Astrocyte (in vitro differentiated cells and primary cell): ENCODE measurements at regions not wholly inside any gene's neighbourhood (a gene's known extent, or its start where the extent isn't known, plus 50 kb on each side); places are given as distances from the start of the nearest gene placed in this dataset.

Source experiments
- DNase-seq: peaks from one replicate; pipeline ENCODE4 v3.0.0-alpha.2; 2010; ENCODE audit warnings: low read depth
- FAIRE-seq: peaks from 2 replicates; lab custom pipeline; 2011; peaks lifted over from hg19 to GRCh38; lab: Jason Lieb, UNC
- H2AFZ ChIP-seq: 2 replicates; pipeline ENCODE4 v1.6.0; 2012; ENCODE audit warnings: low read depth, low read length, inconsistent platforms
- H3K27ac ChIP-seq: 2 replicates; pipeline ENCODE4 v1.5.1; 2011; ENCODE audit warnings: low read depth, low read length, inconsistent platforms
- H3K27me3 ChIP-seq: 2 replicates; pipeline ENCODE4 v1.6.0; 2011; ENCODE audit warnings: low read length, inconsistent platforms; ENCODE audit not compliant: insufficient read depth
- H3K36me3 ChIP-seq: 2 replicates; pipeline ENCODE4 v1.5.1; 2011; ENCODE audit warnings: low read length, inconsistent platforms; ENCODE audit not compliant: insufficient read depth
- H3K4me1 ChIP-seq: 2 replicates; pipeline ENCODE4 v1.5.1; 2011; ENCODE audit warnings: low read length, inconsistent platforms; ENCODE audit not compliant: insufficient read depth
- H3K4me2 ChIP-seq: 2 replicates; pipeline ENCODE4 v1.6.0; 2012; ENCODE audit warnings: low read length, inconsistent platforms
- H3K4me3 ChIP-seq: 2 replicates; pipeline ENCODE4 v1.5.1; 2011; ENCODE audit warnings: low read depth, mild to moderate bottlenecking, low read length, inconsistent platforms; ENCODE audit not compliant: insufficient read depth
- H3K79me2 ChIP-seq: 2 replicates; pipeline ENCODE4 v1.6.0; 2012; ENCODE audit warnings: mild to moderate bottlenecking, low read length, inconsistent platforms; ENCODE audit not compliant: insufficient read depth
- H3K9ac ChIP-seq: 2 replicates; pipeline ENCODE4 v1.6.0; 2012; ENCODE audit warnings: mild to moderate bottlenecking, low read length, inconsistent platforms
- H3K9me3 ChIP-seq: 2 replicates; pipeline ENCODE4 v1.5.1; 2012; ENCODE audit warnings: low read depth, mild to moderate bottlenecking, low read length, inconsistent platforms; ENCODE audit not compliant: insufficient read depth
- H4K20me1 ChIP-seq: 2 replicates; pipeline ENCODE4 v1.6.0; 2012; ENCODE audit warnings: low read length, inconsistent platforms; ENCODE audit not compliant: insufficient read depth
- H3K27ac Mint-ChIP-seq: one replicate; pipeline ENCODE4 v1.8.0; 2021; ENCODE audit warnings: mild to moderate bottlenecking, mixed read lengths; ENCODE audit not compliant: unreplicated experiment
- H3K27me3 Mint-ChIP-seq: one replicate; pipeline ENCODE4 v1.8.0; 2021; ENCODE audit warnings: low read depth, mixed read lengths; ENCODE audit not compliant: unreplicated experiment
- H3K36me3 Mint-ChIP-seq: one replicate; pipeline ENCODE4 v1.8.0; 2021; ENCODE audit warnings: low read depth, mixed read lengths; ENCODE audit not compliant: unreplicated experiment
- H3K4me1 Mint-ChIP-seq: one replicate; pipeline ENCODE4 v1.8.0; 2021; ENCODE audit warnings: low read depth, mixed read lengths; ENCODE audit not compliant: unreplicated experiment
- H3K4me3 Mint-ChIP-seq: one replicate; pipeline ENCODE4 v1.8.0; 2021; ENCODE audit warnings: mild to moderate bottlenecking, moderate library complexity, mixed read lengths; ENCODE audit not compliant: unreplicated experiment
- H3K9me3 Mint-ChIP-seq: one replicate; pipeline ENCODE4 v1.8.0; 2021; ENCODE audit warnings: mild to moderate bottlenecking, mixed read lengths; ENCODE audit not compliant: unreplicated experiment
- EZH2 ChIP-seq: IDR thresholded peaks from 2 replicates; pipeline ENCODE4 v1.6.1; 2012; ENCODE audit warnings: mild to moderate bottlenecking, low read length, inconsistent platforms; ENCODE audit not compliant: insufficient read depth
- TF ChIP-seq, protein P1 (sequence below): IDR thresholded peaks from 2 replicates; pipeline ENCODE4 v1.5.1; 2011; ENCODE audit warnings: low read depth, mild to moderate bottlenecking, inconsistent platforms, low read length, moderate library complexity; ENCODE audit not compliant: insufficient read depth

- Histone ChIP-seq H3K27me3 (no peaks in the 10 kb centered on the region), H3K36me3 (no peaks in the 10 kb centered on the region), H4K20me1 (no peaks in the 10 kb centered on the region), H2AFZ (no peak overlapping the region), H3K4me3 (no peak overlapping the region), H3K27ac (no peak overlapping the region), H3K9me3 (no peaks in the 10 kb centered on the region), H3K9ac (no peak overlapping the region), H3K4me1 (no peaks in the 10 kb centered on the region), H3K4me2 (no peak overlapping the region), H3K79me2 (no peaks in the 10 kb centered on the region)
- peaks cover 10% of the 10 kb centered on the region for H3K4me1 Mint-ChIP-seq
- H3K27me3 Mint-ChIP-seq, result peaks cover 9% of the 10 kb centered on the region
- TF ChIP-seq, protein P1, sequence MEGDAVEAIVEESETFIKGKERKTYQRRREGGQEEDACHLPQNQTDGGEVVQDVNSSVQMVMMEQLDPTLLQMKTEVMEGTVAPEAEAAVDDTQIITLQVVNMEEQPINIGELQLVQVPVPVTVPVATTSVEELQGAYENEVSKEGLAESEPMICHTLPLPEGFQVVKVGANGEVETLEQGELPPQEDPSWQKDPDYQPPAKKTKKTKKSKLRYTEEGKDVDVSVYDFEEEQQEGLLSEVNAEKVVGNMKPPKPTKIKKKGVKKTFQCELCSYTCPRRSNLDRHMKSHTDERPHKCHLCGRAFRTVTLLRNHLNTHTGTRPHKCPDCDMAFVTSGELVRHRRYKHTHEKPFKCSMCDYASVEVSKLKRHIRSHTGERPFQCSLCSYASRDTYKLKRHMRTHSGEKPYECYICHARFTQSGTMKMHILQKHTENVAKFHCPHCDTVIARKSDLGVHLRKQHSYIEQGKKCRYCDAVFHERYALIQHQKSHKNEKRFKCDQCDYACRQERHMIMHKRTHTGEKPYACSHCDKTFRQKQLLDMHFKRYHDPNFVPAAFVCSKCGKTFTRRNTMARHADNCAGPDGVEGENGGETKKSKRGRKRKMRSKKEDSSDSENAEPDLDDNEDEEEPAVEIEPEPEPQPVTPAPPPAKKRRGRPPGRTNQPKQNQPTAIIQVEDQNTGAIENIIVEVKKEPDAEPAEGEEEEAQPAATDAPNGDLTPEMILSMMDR, result no peak
- TF ChIP-seq EZH2, result no peak
- H3K9me3 Mint-ChIP-seq, result peaks cover 2% of the 10 kb centered on the region
- H3K36me3 Mint-ChIP-seq, result no peaks in the 10 kb centered on the region
- no peak overlapping the region for H3K4me3 Mint-ChIP-seq
- DNase-seq (no peak), FAIRE-seq (no peak)
- peak overlapping the region; percentile 54 for H3K27ac Mint-ChIP-seq
Measured at GRCh38 chr10:128867819-128868218, 599.2 kb upstream of the MGMT start.

- H3K4me2 ChIP-seq, result no peak overlapping the region
- H4K20me1 ChIP-seq, result no peaks in the 10 kb centered on the region
- no peaks in the 10 kb centered on the region for H3K4me1 ChIP-seq
- Mint-ChIP-seq H3K4me1 (peaks cover 10% of the 10 kb centered on the region), H3K27ac (no peak overlapping the region), H3K27me3 (peaks cover 6% of the 10 kb centered on the region), H3K9me3 (peaks cover 2% of the 10 kb centered on the region), H3K36me3 (no peaks in the 10 kb centered on the region), H3K4me3 (no peak overlapping the region)
- H3K9me3 ChIP-seq, result no peaks in the 10 kb centered on the region
- H3K36me3 ChIP-seq, result no peaks in the 10 kb centered on the region
- FAIRE-seq (no peak), DNase-seq (no peak)
- no peaks in the 10 kb centered on the region for H3K79me2 ChIP-seq
- no peak overlapping the region for H2AFZ ChIP-seq
- no peak overlapping the region for H3K4me3 ChIP-seq
- H3K27ac ChIP-seq, result no peak overlapping the region
- no peak for TF ChIP-seq EZH2
- TF ChIP-seq, protein P1, result no peak
- H3K9ac ChIP-seq, result no peak overlapping the region
- H3K27me3 ChIP-seq, result no peaks in the 10 kb centered on the region
Measured at GRCh38 chr10:128868481-128868880, 598.6 kb upstream of the MGMT start.

DNA sequence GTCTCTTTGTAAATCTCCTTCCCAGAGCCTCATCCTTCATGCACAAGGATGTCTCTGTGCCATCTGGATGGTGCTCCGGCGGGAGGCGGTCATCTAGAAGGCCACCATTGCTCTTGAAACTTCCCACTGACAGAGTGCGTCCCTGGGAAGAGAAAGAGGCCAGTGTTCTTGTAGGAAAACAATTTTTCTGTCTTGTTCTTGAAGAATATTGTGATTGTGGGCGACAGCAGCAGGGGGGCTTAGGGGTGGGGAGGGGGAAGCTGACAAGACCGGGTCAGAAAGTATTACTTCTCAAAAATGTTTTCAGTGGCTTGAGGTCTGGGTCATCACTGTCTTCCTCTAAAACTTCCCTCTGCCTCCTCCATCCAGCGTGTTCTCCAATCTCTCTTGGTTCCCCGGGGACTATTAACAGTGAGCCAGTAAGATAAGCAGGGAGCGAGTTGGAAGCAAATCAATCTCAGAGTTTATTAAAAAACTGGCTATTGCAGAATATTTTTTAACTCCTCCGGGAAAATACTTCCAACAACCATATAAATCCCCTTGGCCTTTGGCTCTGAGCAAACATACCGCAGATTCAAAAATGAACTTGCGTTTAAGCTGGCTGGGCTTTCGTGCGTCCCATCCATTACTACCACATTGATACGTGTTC, 597.8 kb upstream of the MGMT start:
- Histone ChIP-seq H2AFZ (no peak overlapping the region), H3K4me3 (no peak overlapping the region), H4K20me1 (no peaks in the 10 kb centered on the region), H3K9me3 (no peaks in the 10 kb centered on the region), H3K4me1 (no peaks in the 10 kb centered on the region), H3K27me3 (no peaks in the 10 kb centered on the region), H3K9ac (no peak overlapping the region), H3K4me2 (no peak overlapping the region), H3K79me2 (no peaks in the 10 kb centered on the region), H3K27ac (no peak overlapping the region), H3K36me3 (no peaks in the 10 kb centered on the region)
- DNase-seq, result no peak
- Mint-ChIP-seq H3K27me3 (peaks cover 4% of the 10 kb centered on the region), H3K9me3 (peaks cover 2% of the 10 kb centered on the region), H3K27ac (no peak overlapping the region), H3K36me3 (no peaks in the 10 kb centered on the region), H3K4me1 (peaks cover 10% of the 10 kb centered on the region), H3K4me3 (no peak overlapping the region)
- no peak for FAIRE-seq
- TF ChIP-seq, protein P1, result no peak
- no peak for TF ChIP-seq EZH2
